SU-DHL-6 (cell line): ENCODE measurements at regions not wholly inside any gene's neighbourhood (a gene's known extent, or its start where the extent isn't known, plus 50 kb on each side); places are given as distances from the start of the nearest gene placed in this dataset.

Experiments
- EZH2phosphoT487 ChIP-seq: fragments of 200-600 bp; sonication (generic), shearing (Covaris generic); conservative IDR thresholded peaks from 2 replicates; pipeline ENCODE4 v1.6.1; 2018; ENCODE audit warnings: mild to moderate bottlenecking, antibody characterized with exemption, low read length, moderate library complexity, mixed read lengths
- TF ChIP-seq, protein P1 (sequence below): fragments of 200-600 bp; sonication (generic); IDR thresholded peaks from one replicate; pipeline ENCODE4 v1.5.1; 2017; ENCODE audit warnings: antibody characterized with exemption, mild to moderate bottlenecking, low read length, moderate library complexity; ENCODE audit not compliant: insufficient read depth, poor library complexity, severe bottlenecking

- TF ChIP-seq, protein P1, sequence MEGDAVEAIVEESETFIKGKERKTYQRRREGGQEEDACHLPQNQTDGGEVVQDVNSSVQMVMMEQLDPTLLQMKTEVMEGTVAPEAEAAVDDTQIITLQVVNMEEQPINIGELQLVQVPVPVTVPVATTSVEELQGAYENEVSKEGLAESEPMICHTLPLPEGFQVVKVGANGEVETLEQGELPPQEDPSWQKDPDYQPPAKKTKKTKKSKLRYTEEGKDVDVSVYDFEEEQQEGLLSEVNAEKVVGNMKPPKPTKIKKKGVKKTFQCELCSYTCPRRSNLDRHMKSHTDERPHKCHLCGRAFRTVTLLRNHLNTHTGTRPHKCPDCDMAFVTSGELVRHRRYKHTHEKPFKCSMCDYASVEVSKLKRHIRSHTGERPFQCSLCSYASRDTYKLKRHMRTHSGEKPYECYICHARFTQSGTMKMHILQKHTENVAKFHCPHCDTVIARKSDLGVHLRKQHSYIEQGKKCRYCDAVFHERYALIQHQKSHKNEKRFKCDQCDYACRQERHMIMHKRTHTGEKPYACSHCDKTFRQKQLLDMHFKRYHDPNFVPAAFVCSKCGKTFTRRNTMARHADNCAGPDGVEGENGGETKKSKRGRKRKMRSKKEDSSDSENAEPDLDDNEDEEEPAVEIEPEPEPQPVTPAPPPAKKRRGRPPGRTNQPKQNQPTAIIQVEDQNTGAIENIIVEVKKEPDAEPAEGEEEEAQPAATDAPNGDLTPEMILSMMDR, result no peak
- no peak for TF ChIP-seq EZH2phosphoT487
Measured at GRCh38 chr10:47190301-47190700, 109.7 kb upstream of the GDF10 start.
